ENCODE measurements at regions not wholly inside any gene's neighbourhood (a gene's known extent, or its start where the extent isn't known, plus 50 kb on each side); places are given as distances from the start of the nearest gene placed in this dataset.

DNA sequence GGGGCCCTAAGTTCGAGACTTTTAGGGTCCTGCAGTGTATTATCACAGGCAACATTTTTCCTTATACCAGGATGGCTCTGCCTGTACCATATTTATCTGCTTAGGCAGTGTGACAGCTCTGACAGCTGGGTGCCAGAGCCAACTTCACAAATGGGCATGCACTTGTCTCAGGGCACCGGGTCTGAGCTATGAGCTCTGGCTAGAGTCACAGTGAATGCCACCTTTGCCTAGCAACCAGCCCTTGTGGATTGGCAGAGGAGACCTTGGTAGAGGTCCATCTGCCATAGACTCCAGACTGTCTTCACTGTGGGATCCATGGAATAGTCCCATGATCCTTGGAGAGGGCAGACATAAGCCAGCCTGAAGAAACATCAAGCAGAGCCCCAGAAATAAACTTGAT, 746.6 kb upstream of the TSPY4 start:
- H3K4me3 ChIP-seq = no peak overlapping the region
- no peak overlapping the region for H3K27ac ChIP-seq
- DNase-seq = no peak
- no peaks in the 10 kb centered on the region for H3K36me3 ChIP-seq
- no peaks in the 10 kb centered on the region for H3K9me3 ChIP-seq
- TF ChIP-seq POLR2AphosphoS5 (IDR thresholded peaks at IDR 0.05) = no peak
- TF ChIP-seq, protein P1, sequence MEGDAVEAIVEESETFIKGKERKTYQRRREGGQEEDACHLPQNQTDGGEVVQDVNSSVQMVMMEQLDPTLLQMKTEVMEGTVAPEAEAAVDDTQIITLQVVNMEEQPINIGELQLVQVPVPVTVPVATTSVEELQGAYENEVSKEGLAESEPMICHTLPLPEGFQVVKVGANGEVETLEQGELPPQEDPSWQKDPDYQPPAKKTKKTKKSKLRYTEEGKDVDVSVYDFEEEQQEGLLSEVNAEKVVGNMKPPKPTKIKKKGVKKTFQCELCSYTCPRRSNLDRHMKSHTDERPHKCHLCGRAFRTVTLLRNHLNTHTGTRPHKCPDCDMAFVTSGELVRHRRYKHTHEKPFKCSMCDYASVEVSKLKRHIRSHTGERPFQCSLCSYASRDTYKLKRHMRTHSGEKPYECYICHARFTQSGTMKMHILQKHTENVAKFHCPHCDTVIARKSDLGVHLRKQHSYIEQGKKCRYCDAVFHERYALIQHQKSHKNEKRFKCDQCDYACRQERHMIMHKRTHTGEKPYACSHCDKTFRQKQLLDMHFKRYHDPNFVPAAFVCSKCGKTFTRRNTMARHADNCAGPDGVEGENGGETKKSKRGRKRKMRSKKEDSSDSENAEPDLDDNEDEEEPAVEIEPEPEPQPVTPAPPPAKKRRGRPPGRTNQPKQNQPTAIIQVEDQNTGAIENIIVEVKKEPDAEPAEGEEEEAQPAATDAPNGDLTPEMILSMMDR (IDR thresholded peaks at IDR 0.05) = no peak
- TF ChIP-seq POLR2A (IDR thresholded peaks at IDR 0.05) = no peak
- intact Hi-C loops (cut with DNase I) = no loop called here
- WGBS, 2 donors = 50 to 74% methylated on average over 2 of the region's 2 CpGs
- no peaks in the 10 kb centered on the region for H3K27me3 ChIP-seq
- no peaks in the 10 kb centered on the region for H3K4me1 ChIP-seq

DNA sequence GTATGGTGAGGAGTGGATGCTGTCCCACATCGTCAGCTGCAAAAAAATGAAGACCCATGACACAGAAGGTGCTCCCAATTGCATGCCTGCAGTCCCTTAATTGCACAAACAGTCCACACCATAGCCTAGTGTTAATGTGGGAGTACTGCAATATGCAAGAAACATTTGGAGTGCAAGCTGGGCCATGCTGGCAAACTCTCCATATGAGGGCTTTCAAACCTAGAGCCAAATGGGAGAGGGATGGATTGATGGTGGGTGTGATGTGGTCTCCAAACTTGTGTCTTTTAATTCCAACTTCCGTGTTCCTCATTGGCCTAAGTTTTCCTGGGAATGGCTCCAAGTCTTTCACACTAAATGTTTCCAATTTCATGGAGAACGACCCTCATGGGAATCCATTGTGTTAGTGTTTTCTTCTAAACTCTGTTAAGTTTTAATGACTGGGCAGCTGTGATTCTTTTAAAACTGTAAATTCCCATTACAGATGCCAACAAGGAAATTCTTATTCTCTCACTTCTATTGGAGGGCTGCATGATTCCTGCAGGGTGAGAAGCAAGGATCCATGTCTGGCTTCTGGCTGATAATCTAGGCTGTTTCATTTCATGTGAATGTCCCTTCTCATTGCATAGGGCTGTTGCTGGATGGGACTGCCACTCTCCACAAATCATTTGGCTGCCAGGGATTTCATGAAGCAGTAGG, 745.3 kb upstream of the TSPY4 start:
- TF ChIP-seq POLR2AphosphoS5 (IDR thresholded peaks at IDR 0.05) = no peak
- no peak for TF ChIP-seq POLR2A (IDR thresholded peaks at IDR 0.05)
- no peak for TF ChIP-seq EP300 (IDR thresholded peaks at IDR 0.05)
- TF ChIP-seq, protein P1 (IDR thresholded peaks at IDR 0.05) = no peak
- intact Hi-C loops (cut with DNase I) = no loop called here
- no peaks in the 10 kb centered on the region for H3K36me3 ChIP-seq
- DNase-seq = no peak
- 45 to 50% methylated on average over 3 of the region's 3 CpGs for WGBS, 2 donors
- H3K27ac ChIP-seq = no peak overlapping the region
- H3K4me3 ChIP-seq = no peak overlapping the region
- no peaks in the 10 kb centered on the region for H3K4me1 ChIP-seq
- H3K9me3 ChIP-seq = no peaks in the 10 kb centered on the region
- H3K27me3 ChIP-seq = no peaks in the 10 kb centered on the region

- WGBS, 2 donors = 67 to 69% methylated on average over 3 of the region's 3 CpGs
- Histone ChIP-seq H3K27me3 (no peaks in the 10 kb centered on the region), H3K36me3 (no peaks in the 10 kb centered on the region), H3K9me3 (no peaks in the 10 kb centered on the region), H3K27ac (no peak overlapping the region), H3K4me1 (no peaks in the 10 kb centered on the region), H3K4me3 (no peak overlapping the region)
- no peak for DNase-seq
- intact Hi-C loops (cut with DNase I) = no loop called here
- TF ChIP-seq POLR2A (IDR thresholded peaks at IDR 0.05) = no peak
- TF ChIP-seq EP300 (IDR thresholded peaks at IDR 0.05) = no peak
- peak in 2 of 4 donors; percentile 87 to 89 for TF ChIP-seq POLR2AphosphoS5 (IDR thresholded peaks at IDR 0.05)
Measured at GRCh38 chrY:8594657-8595056, 742.6 kb upstream of the TSPY4 start.

DNA sequence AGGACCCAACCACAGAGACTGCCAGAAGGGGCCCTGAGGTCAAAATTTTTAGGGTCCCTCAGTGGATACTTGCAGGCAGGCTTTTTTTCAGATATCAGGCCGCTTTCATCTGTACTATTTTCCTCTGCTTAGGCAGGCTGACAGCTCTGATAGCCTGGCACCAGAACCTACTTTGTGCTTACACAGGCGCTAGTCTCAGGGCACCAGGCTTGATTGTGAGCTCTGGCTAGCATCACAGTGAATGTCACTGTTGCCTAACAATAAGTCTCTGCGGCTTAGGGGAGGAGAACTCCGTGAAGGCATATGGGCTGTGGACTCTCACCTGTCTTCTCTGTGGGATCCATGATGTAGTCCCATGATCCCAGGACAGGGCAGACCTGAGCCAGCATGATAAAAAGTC, 738.1 kb upstream of the TSPY4 start:
- no peak overlapping the region for H3K4me3 ChIP-seq
- intact Hi-C loops (cut with DNase I) = no loop called here
- H3K36me3 ChIP-seq = no peaks in the 10 kb centered on the region
- no peak for TF ChIP-seq EP300 (IDR thresholded peaks at IDR 0.05)
- TF ChIP-seq POLR2AphosphoS5 (IDR thresholded peaks at IDR 0.05) = peak in 2 of 4 donors; percentile 80 to 85
- no peaks in the 10 kb centered on the region for H3K4me1 ChIP-seq
- no peaks in the 10 kb centered on the region for H3K9me3 ChIP-seq
- H3K27me3 ChIP-seq = no peaks in the 10 kb centered on the region
- H3K27ac ChIP-seq = no peak overlapping the region
- 84 to 93% methylated on average over 4 of the region's 4 CpGs for WGBS, 2 donors
- no peak for DNase-seq

GRCh38 chrY:8610620-8611019, 726.6 kb upstream of the TSPY4 start:
- intact Hi-C loops (cut with DNase I) = no loop called here
- no peaks in the 10 kb centered on the region for H3K4me1 ChIP-seq
- no peak for DNase-seq
- H3K27ac ChIP-seq = no peak overlapping the region
- whole genome bisulfite sequencing, 2 donors = 14 to 39% methylated on average over 1 of the region's 1 CpG
- H3K27me3 ChIP-seq = no peaks in the 10 kb centered on the region
- no peak overlapping the region for H3K4me3 ChIP-seq
- no peaks in the 10 kb centered on the region for H3K9me3 ChIP-seq
- H3K36me3 ChIP-seq = no peaks in the 10 kb centered on the region
- TF ChIP-seq EP300 (IDR thresholded peaks at IDR 0.05) = no peak
- no peak for TF ChIP-seq POLR2AphosphoS5 (IDR thresholded peaks at IDR 0.05)
- TF ChIP-seq, protein P1 (IDR thresholded peaks at IDR 0.05) = no peak
- no peak for TF ChIP-seq POLR2A (IDR thresholded peaks at IDR 0.05)

GRCh38 chrY:8611815-8612214, 725.4 kb upstream of the TSPY4 start:
- no peak for DNase-seq
- no peak overlapping the region for H3K4me3 ChIP-seq
- intact Hi-C loops (cut with DNase I) = no loop called here
- 87 to 96% methylated on average over 3 of the region's 3 CpGs for WGBS, 2 donors
- no peak overlapping the region for H3K27ac ChIP-seq
- H3K27me3 ChIP-seq = no peaks in the 10 kb centered on the region
- TF ChIP-seq, protein P1 (IDR thresholded peaks at IDR 0.05) = no peak
- TF ChIP-seq POLR2AphosphoS5 (IDR thresholded peaks at IDR 0.05) (no peak), POLR2A (IDR thresholded peaks at IDR 0.05) (no peak), EP300 (IDR thresholded peaks at IDR 0.05) (no peak)
- H3K9me3 ChIP-seq = no peaks in the 10 kb centered on the region
- no peaks in the 10 kb centered on the region for H3K36me3 ChIP-seq
- no peaks in the 10 kb centered on the region for H3K4me1 ChIP-seq

Data from sigmoid colon (tissue), 6 donors.